Pancreas (tissue), 10 donors: ENCODE measurements at regions not wholly inside any gene's neighbourhood (a gene's known extent, or its start where the extent isn't known, plus 50 kb on each side); places are given as distances from the start of the nearest gene placed in this dataset.

Experiments
- ATAC-seq, 4 donors: fragments of 200-7000 bp; cut with Tn5 transposase; one replicate each; pipeline versions ENCODE4 v1.8.0 to v1.9.1; 2020; ENCODE audit warnings: mild to moderate bottlenecking in 4 of 4, moderate library complexity in 4 of 4
- DNase-seq, 6 donors: peaks; one replicate each; pipeline ENCODE4 v3.0.0-alpha.2; 2020
- FAIRE-seq: peaks from 2 replicates; lab custom pipeline; 2012; peaks lifted over from hg19 to GRCh38; lab: Jason Lieb, UNC
- H3K27ac ChIP-seq, 4 donors: fragments of 200-600 bp; sonication (generic); 1 replicate in 3 of 4; 2 replicates in 1 of 4; pipeline versions ENCODE4 v1.5.0 to v1.8.0; 2020
- H3K27me3 ChIP-seq, 4 donors: fragments of 200-600 bp; one replicate each; pipeline ENCODE4 v1.8.0; 2021
- H3K36me3 ChIP-seq, 3 donors: fragments of 200-600 bp; sonication (generic) in 1 of 3; one replicate each; pipeline versions ENCODE4 v1.5.0 to v1.8.0; 2020 to 2021
- H3K4me1 ChIP-seq, 3 donors: fragments of 200-600 bp; one replicate each; pipeline ENCODE4 v1.8.0; 2021
- H3K4me3 ChIP-seq, 4 donors: fragments of 200-600 bp; sonication (generic) in 2 of 4; one replicate each; pipeline versions ENCODE4 v1.5.0 to v1.8.0; 2020 to 2021
- H3K9me3 ChIP-seq, 4 donors: fragments of 200-600 bp; one replicate each; pipeline ENCODE4 v1.8.0; 2021
- CTCF ChIP-seq, 4 donors: fragments of 200-600 bp; sonication (generic) in 3 of 4; IDR thresholded peaks; one replicate each; pipeline versions ENCODE4 v1.5.0 to v1.8.0; 2021; ENCODE audit warnings: antibody characterized with exemption in 4 of 4
- WGBS, 2 donors: extraction: QIAGEN DNeasy Blood & Tissue Kit; methylation state at CpG; one replicate each; pipeline ENCODE4 v1.1.7; 2013; 5-methylcytosine and 5-hydroxymethylcytosine counted together
- intact Hi-C, 3 donors: fragments of 100-400 bp; cut with DNase I; formaldehyde crosslinking; loops; one replicate each; pipeline versions ENCODE4 v1.11.1 to v1.14.2; 2022
- donor health status: healthy with polysubstance abuse.
- donor health status: DM: no; HTN: no; CAD: no; lungs with moderate emphysema.
- donor health status: DM: no; HTN: no; CAD: no.
- donor health status: control.
- donor health status: control.
- donor health status: Bipolar disorder and iron deficiency.
- donor health status: DM: yes; HTN: yes; CAD: no.
- donor health status: DM: no; HTN: no; CAD: no.
- donor health status: DM: no; HTN: no; CAD: no.
- donor health status: DM: yes; HTN: yes; CAD: no.

GRCh38 chr6:14943116-14943515 is 302.8 kb upstream of the JARID2 start:
- H3K36me3 ChIP-seq = no peaks in the 10 kb centered on the region
- H3K4me1 ChIP-seq = no peaks in the 10 kb centered on the region
- no peak for TF ChIP-seq CTCF (IDR thresholded peaks at IDR 0.05)
- H3K4me3 ChIP-seq = no peak overlapping the region
- WGBS, 2 donors = 65 to 77% methylated on average over 3 of the region's 3 CpGs
- DNase-seq (no peak), ATAC-seq (no peak), FAIRE-seq (no peak)
- H3K9me3 ChIP-seq = no peaks in the 10 kb centered on the region
- intact Hi-C loops = no loop called here
- H3K27me3 ChIP-seq = no peaks in the 10 kb centered on the region
- no peak overlapping the region for H3K27ac ChIP-seq

GRCh38 chr6:14944593-14944992 is 301.3 kb upstream of the JARID2 start:
- no peaks in the 10 kb centered on the region for H3K4me1 ChIP-seq
- H3K4me3 ChIP-seq = no peak overlapping the region
- no peak for TF ChIP-seq CTCF (IDR thresholded peaks at IDR 0.05)
- intact Hi-C loops = no loop called here
- ATAC-seq (no peak), FAIRE-seq (no peak), DNase-seq (no peak)
- no peaks in the 10 kb centered on the region for H3K36me3 ChIP-seq
- H3K27me3 ChIP-seq = no peaks in the 10 kb centered on the region
- no peak overlapping the region for H3K27ac ChIP-seq
- no peaks in the 10 kb centered on the region for H3K9me3 ChIP-seq

DNA sequence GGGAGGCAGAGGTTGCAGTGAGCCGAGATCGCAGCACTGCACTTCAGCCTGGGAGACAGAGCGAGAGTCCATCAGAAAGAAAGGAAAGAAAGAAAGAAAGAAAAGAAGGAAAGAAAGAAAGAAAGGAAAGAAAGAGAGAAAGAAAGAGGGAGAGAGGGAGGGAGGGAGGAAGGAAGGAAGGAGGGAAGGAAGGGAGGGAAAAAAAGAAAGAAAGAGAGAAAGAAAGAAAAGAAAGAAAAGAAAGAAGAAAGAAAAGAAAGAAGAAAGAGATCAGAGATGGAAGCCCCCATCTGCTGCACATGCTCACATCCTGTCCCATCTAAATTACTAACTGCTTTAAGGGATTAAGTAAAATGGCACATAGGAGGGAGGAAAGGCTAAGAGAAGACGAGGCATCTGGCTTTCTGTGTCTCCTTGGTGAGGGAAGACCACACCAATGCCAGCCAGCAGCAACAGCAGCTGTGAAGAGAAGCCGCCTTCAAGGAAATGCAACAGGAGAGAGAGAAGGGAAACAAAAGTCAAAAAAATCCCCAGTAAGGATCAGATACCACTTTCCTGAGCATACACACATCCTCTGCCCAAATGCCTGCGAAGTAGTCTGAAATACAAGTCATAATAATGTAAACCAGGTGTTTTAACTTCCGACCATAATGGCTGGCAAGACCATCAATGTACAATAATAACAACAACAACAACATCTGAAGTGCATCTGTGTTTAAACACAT is 300.2 kb upstream of the JARID2 start:
- TF ChIP-seq CTCF (IDR thresholded peaks at IDR 0.05) = no peak
- 79 to 84% methylated on average over 7 of the region's 7 CpGs for WGBS, 2 donors
- Histone ChIP-seq H3K36me3 (no peaks in the 10 kb centered on the region), H3K4me1 (no peaks in the 10 kb centered on the region), H3K27ac (no peak overlapping the region), H3K9me3 (no peaks in the 10 kb centered on the region), H3K27me3 (no peaks in the 10 kb centered on the region), H3K4me3 (no peak overlapping the region)
- DNase-seq (no peak), ATAC-seq (no peak), FAIRE-seq (no peak)
- intact Hi-C loops = no loop called here

GRCh38 chr6:14946753-14947152 is 299.1 kb upstream of the JARID2 start:
- Histone ChIP-seq H3K36me3 (no peaks in the 10 kb centered on the region), H3K4me1 (no peaks in the 10 kb centered on the region), H3K27ac (no peak overlapping the region), H3K4me3 (no peak overlapping the region), H3K27me3 (no peaks in the 10 kb centered on the region), H3K9me3 (no peaks in the 10 kb centered on the region)
- DNase-seq (no peak), ATAC-seq (no peak), FAIRE-seq (no peak)
- 71 to 85% methylated on average over 4 of the region's 4 CpGs for WGBS, 2 donors
- intact Hi-C loops = no loop called here
- no peak for TF ChIP-seq CTCF (IDR thresholded peaks at IDR 0.05)

- WGBS, 2 donors = 72% methylated on average over 7 of the region's 7 CpGs
- no peak for DNase-seq
- no peak for FAIRE-seq
- intact Hi-C loops = no loop called here
- Histone ChIP-seq H3K36me3 (no peaks in the 10 kb centered on the region), H3K27ac (no peak overlapping the region), H3K4me3 (no peak overlapping the region), H3K27me3 (no peaks in the 10 kb centered on the region), H3K4me1 (no peaks in the 10 kb centered on the region), H3K9me3 (no peaks in the 10 kb centered on the region)
- no peak for ATAC-seq
- no peak for TF ChIP-seq CTCF (IDR thresholded peaks at IDR 0.05)
These were observed 297.2 kb upstream of the JARID2 start for GRCh38 chr6:14948586-14949245.
